WTC11 (cell line): ENCODE measurements at regions not wholly inside any gene's neighbourhood (a gene's known extent, or its start where the extent isn't known, plus 50 kb on each side); places are given as distances from the start of the nearest gene placed in this dataset.

Experiments
- ATF2 ChIP-seq: sonication (generic); formaldehyde crosslinking; IDR thresholded peaks from 2 replicates; pipeline ENCODE4 v1.8.1; 2022; ENCODE audit warnings: low read depth, missing genetic modification reagents, borderline replicate concordance
- CREM ChIP-seq: sonication (generic); formaldehyde crosslinking; IDR thresholded peaks from 2 replicates; pipeline ENCODE4 v1.8.1; 2022; ENCODE audit warnings: mild to moderate bottlenecking, missing genetic modification reagents, moderate library complexity
- CTCF ChIP-seq: fragments of 200-600 bp; IDR thresholded peaks from 2 replicates; pipeline ENCODE4 v1.8.0; 2022; ENCODE audit warnings: antibody characterized with exemption
- ESRRA ChIP-seq: sonication (generic); formaldehyde crosslinking; IDR thresholded peaks from 2 replicates; pipeline ENCODE4 v1.8.1; 2022; ENCODE audit warnings: mild to moderate bottlenecking, missing genetic modification reagents, borderline replicate concordance
- FOXK1 ChIP-seq: sonication (generic); formaldehyde crosslinking; IDR thresholded peaks from 2 replicates; pipeline ENCODE4 v1.8.0; 2022; ENCODE audit warnings: mild to moderate bottlenecking, moderate library complexity, missing genetic modification reagents
- IRF2 ChIP-seq: sonication (generic); formaldehyde crosslinking; IDR thresholded peaks from 2 replicates; pipeline ENCODE4 v1.8.0; 2022; ENCODE audit warnings: low read depth, missing genetic modification reagents, borderline replicate concordance
- JUN ChIP-seq: sonication (generic); formaldehyde crosslinking; IDR thresholded peaks from 2 replicates; pipeline ENCODE4 v1.8.0; 2023; ENCODE audit warnings: mild to moderate bottlenecking, missing genetic modification reagents
- PRRX2 ChIP-seq: fragments of 250-450 bp; sonication (Bioruptor Pico); IDR thresholded peaks from 2 replicates; pipeline ENCODE4 v1.8.0; 2021; ENCODE audit warnings: mild to moderate bottlenecking
- USF1 ChIP-seq: sonication (generic); formaldehyde crosslinking; IDR thresholded peaks from 2 replicates; pipeline ENCODE4 v1.8.0; 2022; ENCODE audit warnings: mild to moderate bottlenecking, missing genetic modification reagents
- ZBTB43 ChIP-seq: sonication (generic); formaldehyde crosslinking; IDR thresholded peaks from 2 replicates; pipeline ENCODE4 v1.8.1; 2023; ENCODE audit warnings: mild to moderate bottlenecking, missing genetic modification reagents
- ZNF317 ChIP-seq: sonication (generic); formaldehyde crosslinking; IDR thresholded peaks from 2 replicates; pipeline ENCODE4 v1.8.1; 2023; ENCODE audit warnings: low read depth, mild to moderate bottlenecking, moderate library complexity, missing genetic modification reagents, borderline replicate concordance

DNA sequence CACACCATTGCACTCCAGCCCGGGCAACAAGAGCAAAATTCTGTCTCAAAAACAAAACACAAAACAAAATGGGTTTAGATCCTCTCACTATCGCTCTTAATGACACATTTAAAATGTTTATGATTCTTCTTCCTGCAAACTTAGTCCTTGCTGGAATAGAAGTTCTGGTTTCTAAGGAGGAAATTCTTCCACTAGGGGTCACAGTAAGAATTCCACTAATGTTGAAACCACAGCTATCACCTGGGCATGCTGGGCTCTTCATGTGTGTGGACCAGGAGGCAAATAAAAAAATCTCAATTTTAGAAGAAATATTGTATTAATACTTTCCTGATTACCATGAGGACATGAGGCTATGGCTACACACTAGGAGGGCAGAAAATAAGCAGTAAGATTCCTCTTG, 915.8 kb downstream of the TYW1 start:
- TF ChIP-seq CTCF (no peak), ATF2 (no peak), JUN (no peak), CREM (CRISPR knock-in tag) (no peak), USF1 (CRISPR knock-in tag) (no peak), FOXK1 (CRISPR knock-in tag) (no peak), ESRRA (no peak), PRRX2 (CRISPR knock-in tag) (no peak), ZNF317 (CRISPR knock-in tag) (no peak), IRF2 (CRISPR knock-in tag) (no peak), ZBTB43 (CRISPR knock-in tag) (no peak)
